PC-9 (cell line): ENCODE measurements at regions not wholly inside any gene's neighbourhood (a gene's known extent, or its start where the extent isn't known, plus 50 kb on each side); places are given as distances from the start of the nearest gene placed in this dataset.

ENCODE experiments used
- BruUV-seq: library from RNA; stranded (reverse); fragments of 400-500 nt; replicated peaks from 2 replicates; lab custom pipeline; 2021; lab: Mats Ljungman, UMichigan
- CTCF ChIA-PET: fragments of 300-600 bp; sonication (Branson Sonifier 250); formaldehyde crosslinking; loops from one replicate; lab custom pipeline; 2022; ENCODE audit warnings: antibody characterized with exemption; lab: Charles Lee
- POLR2A ChIA-PET: fragments of 300-600 bp; sonication (Branson Sonifier 250); formaldehyde crosslinking; loops from one replicate; lab custom pipeline; 2022; ENCODE audit warnings: antibody characterized with exemption; ENCODE audit not compliant: unreplicated experiment; lab: Charles Lee
- DNase-seq, 2 experiments: peaks; one replicate each; pipeline versions ENCODE4 v3.0.0 to v3.0.0-alpha.2; 2015 to 2022; ENCODE audit warnings: mixed read lengths in 1 of 2
- H2AFZ ChIP-seq: fragments of 200-600 bp; sonication (generic); 2 replicates; pipeline ENCODE4 v1.8.1; 2017; ENCODE audit warnings: antibody characterized with exemption
- H3F3A ChIP-seq: fragments of 200-600 bp; sonication (generic); 2 replicates; pipeline ENCODE4 v1.8.1; 2017; ENCODE audit warnings: antibody characterized with exemption, mild to moderate bottlenecking, low read depth; ENCODE audit not compliant: insufficient read depth
- H3K27ac ChIP-seq: fragments of 200-600 bp; sonication (generic); 2 replicates; pipeline ENCODE4 v1.6.1; 2016; ENCODE audit warnings: mixed run types
- H3K27me3 ChIP-seq: fragments of 200-600 bp; sonication (generic); 2 replicates; pipeline ENCODE4 v1.6.1; 2016; ENCODE audit warnings: low read depth, mixed run types; ENCODE audit not compliant: insufficient read depth
- H3K36me3 ChIP-seq: fragments of 200-600 bp; sonication (generic); 2 replicates; pipeline ENCODE4 v1.6.1; 2016; ENCODE audit warnings: low read depth, mixed run types
- H3K4me1 ChIP-seq: fragments of 200-600 bp; sonication (generic); replicated peaks from 2 replicates; pipeline ENCODE4 v1.6.1; 2016; ENCODE audit warnings: mixed run types; ENCODE audit not compliant: insufficient read depth
- H3K4me2 ChIP-seq: fragments of 200-600 bp; sonication (generic); 2 replicates; pipeline ENCODE4 v1.6.1; 2017; ENCODE audit warnings: mixed run types
- H3K4me3 ChIP-seq: fragments of 200-600 bp; sonication (generic); 2 replicates; pipeline ENCODE4 v1.6.1; 2016; ENCODE audit warnings: mixed run types
- H3K79me2 ChIP-seq: fragments of 200-600 bp; sonication (generic); 2 replicates; pipeline ENCODE4 v1.6.1; 2017; ENCODE audit warnings: low read depth, mixed run types
- H3K9me2 ChIP-seq: fragments of 200-600 bp; sonication (generic); 2 replicates; pipeline ENCODE4 v1.8.1; 2017; ENCODE audit warnings: mild to moderate bottlenecking; ENCODE audit not compliant: insufficient read depth
- H3K9me3 ChIP-seq: fragments of 200-600 bp; sonication (generic); 2 replicates; pipeline ENCODE4 v1.8.1; 2016; ENCODE audit warnings: low read depth; ENCODE audit not compliant: insufficient read depth
- H4K20me1 ChIP-seq: fragments of 200-600 bp; sonication (generic); 2 replicates; pipeline ENCODE4 v1.8.1; 2017; ENCODE audit not compliant: insufficient read depth
- EZH2 ChIP-seq: fragments of 200-600 bp; sonication (generic); IDR thresholded peaks from 2 replicates; pipeline ENCODE4 v1.8.0; 2017; ENCODE audit warnings: antibody characterized with exemption, low read depth
- intact Hi-C: fragments of 100-400 bp; cut with micrococcal nuclease; formaldehyde crosslinking; loops from one replicate; pipeline ENCODE4 v1.10.0; 2022; ENCODE audit not compliant: unreplicated experiment
- TF ChIP-seq, protein P1 (sequence below): fragments of 200-600 bp; sonication (generic); conservative IDR thresholded peaks from 2 replicates; pipeline ENCODE4 v1.6.1; 2017; ENCODE audit warnings: mixed run types, antibody characterized with exemption, mild to moderate bottlenecking, moderate library complexity

GRCh38 chr22:34308101-34308500 lies 387.8 kb upstream of the LARGE1 start:
- Histone ChIP-seq H3K4me1 (no peaks in the 10 kb centered on the region), H3K9me3 (no peaks in the 10 kb centered on the region), H3K27ac (no peak overlapping the region), H3K27me3 (peaks cover 7% of the 10 kb centered on the region; the same call in 1 of the 2 replicates), H4K20me1 (no peaks in the 10 kb centered on the region), H3K4me2 (no peak overlapping the region), H3K4me3 (no peak overlapping the region), H3K36me3 (no peaks in the 10 kb centered on the region), H2AFZ (no peak overlapping the region), H3K79me2 (no peaks in the 10 kb centered on the region), H3K9me2 (no peaks in the 10 kb centered on the region), H3F3A (no peaks in the 10 kb centered on the region)
- intact Hi-C loops: no loop called here
- POLR2A ChIA-PET: no interaction called here
- BruUV-seq: no TSS peak
- no peak for DNase-seq
- CTCF ChIA-PET: no interaction called here
- TF ChIP-seq EZH2: no peak
- TF ChIP-seq, protein P1, sequence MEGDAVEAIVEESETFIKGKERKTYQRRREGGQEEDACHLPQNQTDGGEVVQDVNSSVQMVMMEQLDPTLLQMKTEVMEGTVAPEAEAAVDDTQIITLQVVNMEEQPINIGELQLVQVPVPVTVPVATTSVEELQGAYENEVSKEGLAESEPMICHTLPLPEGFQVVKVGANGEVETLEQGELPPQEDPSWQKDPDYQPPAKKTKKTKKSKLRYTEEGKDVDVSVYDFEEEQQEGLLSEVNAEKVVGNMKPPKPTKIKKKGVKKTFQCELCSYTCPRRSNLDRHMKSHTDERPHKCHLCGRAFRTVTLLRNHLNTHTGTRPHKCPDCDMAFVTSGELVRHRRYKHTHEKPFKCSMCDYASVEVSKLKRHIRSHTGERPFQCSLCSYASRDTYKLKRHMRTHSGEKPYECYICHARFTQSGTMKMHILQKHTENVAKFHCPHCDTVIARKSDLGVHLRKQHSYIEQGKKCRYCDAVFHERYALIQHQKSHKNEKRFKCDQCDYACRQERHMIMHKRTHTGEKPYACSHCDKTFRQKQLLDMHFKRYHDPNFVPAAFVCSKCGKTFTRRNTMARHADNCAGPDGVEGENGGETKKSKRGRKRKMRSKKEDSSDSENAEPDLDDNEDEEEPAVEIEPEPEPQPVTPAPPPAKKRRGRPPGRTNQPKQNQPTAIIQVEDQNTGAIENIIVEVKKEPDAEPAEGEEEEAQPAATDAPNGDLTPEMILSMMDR: no peak

DNA sequence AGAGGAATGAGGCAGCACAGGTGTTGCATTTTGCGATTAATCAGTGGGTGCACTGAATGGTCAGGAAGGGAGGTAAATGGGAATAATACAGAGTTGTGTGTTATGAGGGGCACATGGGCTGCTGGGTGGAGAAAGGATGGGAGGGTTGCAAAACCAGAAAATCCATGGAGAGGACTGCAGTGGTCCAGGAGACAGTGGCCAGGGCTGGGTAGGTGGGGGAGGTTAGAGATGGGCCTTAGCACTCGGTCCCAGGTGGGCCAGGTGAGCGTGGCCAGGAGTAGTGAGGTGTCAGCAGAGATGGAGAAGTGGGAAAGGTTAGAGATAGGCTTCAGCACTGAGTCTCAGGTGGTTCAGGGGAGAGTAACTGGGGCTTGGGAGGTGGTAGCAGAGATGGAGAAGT lies 399.1 kb upstream of the LARGE1 start:
- no peaks in the 10 kb centered on the region for H3K9me3 ChIP-seq
- H4K20me1 ChIP-seq: peaks cover 4% of the 10 kb centered on the region; the same call in 1 of the 2 replicates
- H3K36me3 ChIP-seq: no peaks in the 10 kb centered on the region
- no peak overlapping the region for H3K27ac ChIP-seq
- H3K27me3 ChIP-seq: peaks cover 11% of the 10 kb centered on the region
- H3K4me2 ChIP-seq: no peak overlapping the region
- no peaks in the 10 kb centered on the region for H3K9me2 ChIP-seq
- BruUV-seq: no TSS peak
- ChIA-PET CTCF (no interaction called here), POLR2A (no interaction called here)
- H3F3A ChIP-seq: no peaks in the 10 kb centered on the region
- H3K4me3 ChIP-seq: no peak overlapping the region
- no peaks in the 10 kb centered on the region for H3K79me2 ChIP-seq
- TF ChIP-seq, protein P1: no peak
- no peak for TF ChIP-seq EZH2
- H2AFZ ChIP-seq: no peak overlapping the region
- no peaks in the 10 kb centered on the region for H3K4me1 ChIP-seq
- intact Hi-C loops: no loop called here
- no peak for DNase-seq

DNA sequence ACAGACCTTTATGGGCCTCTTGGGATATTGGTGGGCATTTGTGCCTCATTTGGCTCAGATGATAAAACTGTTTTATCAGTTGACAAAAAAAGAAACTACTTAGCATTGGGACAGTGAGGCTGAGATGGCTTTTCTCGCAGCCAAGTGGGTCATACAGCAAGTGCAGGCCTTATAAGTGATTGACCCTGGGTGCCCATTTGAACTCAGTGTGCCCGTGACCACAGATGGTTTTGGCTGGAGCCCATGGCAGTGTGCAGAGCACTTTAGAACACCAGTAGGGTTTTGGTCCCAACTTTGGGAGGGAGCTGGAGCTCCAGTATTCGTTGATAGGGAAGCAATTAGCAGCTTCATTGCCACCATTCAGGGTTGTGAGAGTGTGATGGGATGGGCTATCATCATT lies 404.5 kb upstream of the LARGE1 start:
- H3K4me3 ChIP-seq: no peak overlapping the region
- no peaks in the 10 kb centered on the region for H3K79me2 ChIP-seq
- no peaks in the 10 kb centered on the region for H3F3A ChIP-seq
- no peak overlapping the region for H3K4me2 ChIP-seq
- DNase-seq: no peak
- H3K4me1 ChIP-seq: no peaks in the 10 kb centered on the region
- H2AFZ ChIP-seq: no peak overlapping the region
- ChIA-PET POLR2A (no interaction called here), CTCF (no interaction called here)
- no peak for TF ChIP-seq EZH2
- TF ChIP-seq, protein P1: no peak
- H3K27ac ChIP-seq: no peak overlapping the region
- H3K9me2 ChIP-seq: 0 out of 2 replicates have a peak, but pooled peaks cover 3% of the 10 kb centered on the region
- intact Hi-C loops: no loop called here
- H3K9me3 ChIP-seq: no peaks in the 10 kb centered on the region
- no peaks in the 10 kb centered on the region for H3K36me3 ChIP-seq
- peaks cover 4% of the 10 kb centered on the region; the same call in 1 of the 2 replicates for H4K20me1 ChIP-seq
- BruUV-seq: no TSS peak
- H3K27me3 ChIP-seq: peaks cover 7% of the 10 kb centered on the region
